ENCODE measurements at regions not wholly inside any gene's neighbourhood (a gene's known extent, or its start where the extent isn't known, plus 50 kb on each side); places are given as distances from the start of the nearest gene placed in this dataset.

DNA sequence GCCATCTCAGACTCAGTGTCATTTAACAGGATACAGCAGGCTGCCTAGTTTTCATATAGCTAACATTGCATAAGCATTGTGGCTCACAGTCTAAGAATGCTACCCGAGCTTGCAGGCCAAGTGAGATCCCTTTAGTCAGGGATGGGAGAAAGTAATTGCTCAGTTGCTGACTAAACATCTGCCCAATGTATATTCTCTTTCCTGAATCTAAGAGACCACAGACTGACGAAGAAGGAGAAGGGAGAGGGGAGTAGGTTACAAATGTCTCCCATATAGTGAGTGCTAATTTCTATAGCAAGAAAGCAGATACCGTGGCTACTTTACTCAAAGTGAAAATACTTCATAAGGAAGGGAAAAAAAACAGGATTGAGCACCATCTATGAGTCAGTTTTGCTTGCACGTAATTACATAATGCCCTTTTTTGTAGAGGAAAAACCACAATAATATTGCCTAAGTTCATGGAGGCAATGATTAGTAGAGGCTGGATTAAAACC lies 453.9 kb downstream of the COG6 start:
- TF ChIP-seq, protein P1, sequence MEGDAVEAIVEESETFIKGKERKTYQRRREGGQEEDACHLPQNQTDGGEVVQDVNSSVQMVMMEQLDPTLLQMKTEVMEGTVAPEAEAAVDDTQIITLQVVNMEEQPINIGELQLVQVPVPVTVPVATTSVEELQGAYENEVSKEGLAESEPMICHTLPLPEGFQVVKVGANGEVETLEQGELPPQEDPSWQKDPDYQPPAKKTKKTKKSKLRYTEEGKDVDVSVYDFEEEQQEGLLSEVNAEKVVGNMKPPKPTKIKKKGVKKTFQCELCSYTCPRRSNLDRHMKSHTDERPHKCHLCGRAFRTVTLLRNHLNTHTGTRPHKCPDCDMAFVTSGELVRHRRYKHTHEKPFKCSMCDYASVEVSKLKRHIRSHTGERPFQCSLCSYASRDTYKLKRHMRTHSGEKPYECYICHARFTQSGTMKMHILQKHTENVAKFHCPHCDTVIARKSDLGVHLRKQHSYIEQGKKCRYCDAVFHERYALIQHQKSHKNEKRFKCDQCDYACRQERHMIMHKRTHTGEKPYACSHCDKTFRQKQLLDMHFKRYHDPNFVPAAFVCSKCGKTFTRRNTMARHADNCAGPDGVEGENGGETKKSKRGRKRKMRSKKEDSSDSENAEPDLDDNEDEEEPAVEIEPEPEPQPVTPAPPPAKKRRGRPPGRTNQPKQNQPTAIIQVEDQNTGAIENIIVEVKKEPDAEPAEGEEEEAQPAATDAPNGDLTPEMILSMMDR (IDR thresholded peaks at IDR 0.05; ENCODE audit: insufficient read depth, low read depth, low read length, missing control alignments), result no peak
- no peak for DNase-seq (ENCODE audit: low read depth)

DNA sequence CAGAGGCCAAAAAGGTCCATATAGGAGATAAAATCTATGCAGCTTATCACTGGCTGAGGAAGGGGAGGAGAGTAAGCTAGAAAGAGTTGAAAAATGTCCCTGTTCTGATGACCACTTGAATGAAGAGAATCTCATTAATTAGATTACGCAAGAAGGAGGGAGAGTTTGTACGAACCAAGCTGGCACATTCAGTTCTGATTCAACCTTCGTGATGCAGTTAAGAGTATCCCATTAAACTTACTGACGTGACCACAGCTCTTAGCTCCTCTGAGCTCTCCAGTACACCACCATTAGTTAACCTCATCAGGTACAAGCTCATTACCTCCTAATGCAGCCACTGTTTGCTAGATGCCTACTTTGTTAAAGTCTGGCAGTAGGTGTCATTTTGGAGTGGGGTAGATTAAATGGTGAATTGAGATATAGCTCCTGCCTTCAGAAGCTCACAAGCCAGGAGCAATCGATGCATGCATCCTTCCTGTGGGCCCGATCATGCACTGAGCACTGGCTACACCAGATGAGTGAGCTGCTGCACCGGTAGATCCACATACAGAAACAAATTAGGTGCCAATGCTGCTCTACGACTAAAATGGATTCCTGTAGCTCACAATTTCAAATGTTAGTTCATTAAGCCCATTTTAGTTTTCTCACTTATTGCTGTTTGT lies 458.3 kb downstream of the COG6 start:
- no peak overlapping the region for H3K4me3 ChIP-seq (ENCODE audit: low read depth, low read length)
- TF ChIP-seq, protein P1 (IDR thresholded peaks at IDR 0.05; ENCODE audit: insufficient read depth, low read depth, low read length, missing control alignments), result no peak
- DNase-seq (ENCODE audit: low read depth), result no peak

More for the DNA sequence above, 453.9 kb downstream of the COG6 start:
- no peak overlapping the region for H3K4me3 ChIP-seq (ENCODE audit: low read depth, low read length)

DNA sequence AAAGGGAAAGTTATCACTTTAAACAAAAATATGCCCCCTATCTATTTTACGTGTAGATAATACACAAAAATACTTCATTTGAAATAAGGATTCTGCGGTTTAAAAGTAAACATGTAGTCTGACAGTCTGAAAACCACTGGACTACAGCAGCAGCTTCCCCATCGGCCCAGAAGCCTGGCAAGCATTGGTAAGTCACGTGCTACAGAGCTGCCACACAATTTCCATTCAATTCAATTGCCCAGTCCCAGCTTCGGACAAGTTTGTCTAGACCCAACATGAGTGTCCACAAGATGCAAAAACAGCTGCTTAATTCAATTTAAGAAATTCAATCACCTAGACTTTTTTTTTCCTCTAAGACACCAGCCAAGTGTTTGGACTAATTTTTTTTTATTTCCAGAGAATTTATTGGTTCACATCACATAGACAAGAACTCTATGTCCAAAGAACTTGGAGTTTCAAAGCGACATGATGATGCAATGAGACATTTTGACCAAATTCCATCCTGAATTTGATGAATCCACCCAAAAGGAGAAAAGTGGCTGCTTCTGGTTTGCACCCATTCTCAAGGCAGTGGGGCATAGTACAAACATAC lies 458.9 kb downstream of the COG6 start:
- no peak for DNase-seq (ENCODE audit: low read depth)
- no peak overlapping the region for H3K4me3 ChIP-seq (ENCODE audit: low read depth, low read length)
- TF ChIP-seq, protein P1 (IDR thresholded peaks at IDR 0.05; ENCODE audit: insufficient read depth, low read depth, low read length, missing control alignments), result no peak

DNA sequence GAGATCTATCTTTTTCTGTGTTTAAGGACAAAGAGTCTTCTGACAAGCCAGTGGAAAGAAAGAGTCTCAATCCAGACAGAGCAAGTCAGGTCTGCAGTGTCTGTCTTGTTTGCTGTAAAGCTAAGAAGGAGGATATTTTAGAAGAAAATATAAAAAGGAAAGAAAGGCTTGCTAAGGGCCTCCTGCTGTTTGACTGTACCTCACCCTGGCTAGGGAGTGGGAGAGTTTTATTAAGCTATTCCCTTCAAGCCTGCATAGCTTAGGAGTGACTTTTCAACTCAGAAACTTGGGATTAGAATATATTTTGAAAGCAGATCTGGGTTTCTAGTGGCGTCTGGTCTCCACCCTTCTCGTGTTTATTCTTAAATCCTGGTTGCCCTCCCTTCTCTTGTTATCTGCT lies 460.0 kb downstream of the COG6 start:
- TF ChIP-seq, protein P1 (IDR thresholded peaks at IDR 0.05; ENCODE audit: insufficient read depth, low read depth, low read length, missing control alignments), result no peak
- no peak overlapping the region for H3K4me3 ChIP-seq (ENCODE audit: low read depth, low read length)
- no peak for DNase-seq (ENCODE audit: low read depth)

DNA sequence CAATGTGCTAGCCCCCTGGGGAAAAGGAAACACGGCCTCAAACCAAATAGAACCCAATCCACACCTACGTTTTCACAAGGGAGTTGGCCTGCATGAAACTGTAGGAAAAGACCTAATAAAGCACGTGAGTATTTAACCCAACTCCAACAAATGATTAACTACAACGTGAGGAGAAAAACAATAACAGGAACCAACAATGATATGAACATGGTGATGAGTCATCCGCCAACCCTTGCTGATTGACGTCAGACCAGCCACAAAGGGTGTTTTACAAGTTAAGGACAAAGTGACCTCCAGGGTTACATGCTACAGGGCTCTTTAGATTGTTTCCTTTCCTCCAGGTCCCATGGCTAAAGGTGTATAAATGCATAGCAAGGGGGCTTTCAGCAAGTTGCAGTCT lies 460.5 kb downstream of the COG6 start:
- no peak overlapping the region for H3K4me3 ChIP-seq (ENCODE audit: low read depth, low read length)
- DNase-seq (ENCODE audit: low read depth), result peak; percentile 62
- TF ChIP-seq, protein P1 (IDR thresholded peaks at IDR 0.05; ENCODE audit: insufficient read depth, low read depth, low read length, missing control alignments), result no peak

DNA sequence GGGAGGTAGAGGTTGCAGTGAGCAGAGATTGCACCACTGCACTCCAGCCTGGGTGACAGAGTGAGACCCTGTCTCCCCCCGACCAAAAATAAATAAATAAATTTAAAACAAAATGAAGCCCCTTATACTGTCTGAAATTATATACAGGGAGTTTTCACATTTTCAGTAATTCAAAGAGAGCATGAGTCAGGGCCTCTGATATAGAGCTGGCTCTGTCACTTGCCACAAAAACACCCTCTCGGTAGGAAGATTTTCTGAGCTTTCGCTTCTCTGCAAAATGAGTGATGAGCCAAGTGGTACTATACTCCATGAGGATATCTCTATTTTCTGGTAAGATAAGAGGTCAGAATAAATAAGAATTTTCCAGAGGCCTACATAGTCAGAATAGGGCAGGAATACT lies 462.9 kb downstream of the COG6 start:
- TF ChIP-seq, protein P1 (IDR thresholded peaks at IDR 0.05; ENCODE audit: insufficient read depth, low read depth, low read length, missing control alignments), result no peak
- H3K4me3 ChIP-seq (ENCODE audit: low read depth, low read length), result no peak overlapping the region

More for the DNA sequence above, 462.9 kb downstream of the COG6 start:
- DNase-seq (ENCODE audit: low read depth), result no peak
